NAMALWA (cell line): ENCODE measurements at regions not wholly inside any gene's neighbourhood (a gene's known extent, or its start where the extent isn't known, plus 50 kb on each side); places are given as distances from the start of the nearest gene placed in this dataset.
"Not testable (repeated sequence)": the region's sequence is repeated elsewhere in the genome, so short reads cannot be mapped to it uniquely, and the experiment has no call there.

Experiments used
- DNase-seq: peaks from one replicate; pipeline ENCODE4 v3.0.0-alpha.2; 2015; ENCODE audit warnings: low spot score

DNA sequence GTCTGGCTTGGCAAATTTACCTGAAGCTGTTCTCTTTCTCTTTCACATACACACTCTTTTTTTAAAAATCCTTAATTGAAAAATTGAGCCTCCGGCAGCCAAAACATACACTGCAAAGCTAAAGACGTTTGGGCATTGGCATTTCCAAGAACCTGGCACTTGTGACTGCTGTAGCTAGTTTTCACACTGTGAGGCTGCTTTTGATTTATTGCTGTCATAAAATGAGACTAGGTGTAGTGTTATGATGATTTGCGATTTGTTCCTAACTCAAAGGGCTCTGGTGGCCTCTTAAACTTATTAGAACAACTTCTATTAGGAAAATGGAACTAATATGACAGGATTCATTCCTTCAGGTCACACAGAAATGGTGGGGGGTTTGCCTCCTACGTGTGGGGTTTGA, 377.1 kb upstream of the FAR2 start:
- DNase-seq = no peak

GRCh38 chr12:28775556-28775955, 373.5 kb upstream of the FAR2 start:
- no peak for DNase-seq

DNA sequence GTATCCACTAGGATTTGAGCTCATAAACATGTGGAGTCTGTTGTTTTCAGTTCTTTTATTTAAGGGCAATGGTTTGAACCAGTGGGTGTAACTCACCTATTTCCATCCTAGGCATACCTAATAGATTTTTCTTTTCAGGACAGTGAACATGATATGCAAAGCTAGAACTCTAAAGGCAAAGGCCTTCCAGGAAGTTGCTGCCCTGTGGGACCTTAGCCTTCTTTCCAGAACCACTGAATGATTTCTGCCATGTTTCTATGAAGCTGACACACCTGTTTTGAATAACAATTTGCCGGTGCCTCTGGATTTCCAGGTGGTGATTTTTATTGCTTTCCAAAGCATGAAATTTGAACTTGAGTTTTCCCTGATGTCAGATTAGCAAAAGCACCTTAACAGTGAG, 372.9 kb upstream of the FAR2 start:
- no peak for DNase-seq

DNA sequence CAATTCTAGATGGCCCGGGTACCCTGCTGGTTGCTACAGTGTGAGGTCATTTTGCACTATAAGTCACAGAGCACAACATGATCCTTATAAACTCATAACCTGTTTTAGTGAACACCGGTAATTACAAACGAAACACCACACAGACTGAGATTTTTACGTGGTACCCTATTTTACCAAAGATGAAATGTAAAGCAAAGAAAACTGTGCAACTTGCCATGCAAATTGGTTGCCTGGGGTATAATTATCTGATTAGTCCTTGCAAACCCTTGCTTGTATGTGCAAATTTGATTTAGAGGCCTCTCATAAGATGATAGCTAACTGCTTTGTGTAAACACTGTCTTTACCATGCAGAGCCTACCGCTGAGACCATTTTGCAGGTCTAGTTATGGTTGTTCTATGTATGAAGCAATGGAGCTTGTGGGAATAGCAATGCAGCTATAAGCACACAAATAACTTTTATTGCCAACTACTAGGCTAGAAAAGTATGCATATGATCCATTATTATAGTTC, 372.1 kb upstream of the FAR2 start:
- no peak for DNase-seq

DNA sequence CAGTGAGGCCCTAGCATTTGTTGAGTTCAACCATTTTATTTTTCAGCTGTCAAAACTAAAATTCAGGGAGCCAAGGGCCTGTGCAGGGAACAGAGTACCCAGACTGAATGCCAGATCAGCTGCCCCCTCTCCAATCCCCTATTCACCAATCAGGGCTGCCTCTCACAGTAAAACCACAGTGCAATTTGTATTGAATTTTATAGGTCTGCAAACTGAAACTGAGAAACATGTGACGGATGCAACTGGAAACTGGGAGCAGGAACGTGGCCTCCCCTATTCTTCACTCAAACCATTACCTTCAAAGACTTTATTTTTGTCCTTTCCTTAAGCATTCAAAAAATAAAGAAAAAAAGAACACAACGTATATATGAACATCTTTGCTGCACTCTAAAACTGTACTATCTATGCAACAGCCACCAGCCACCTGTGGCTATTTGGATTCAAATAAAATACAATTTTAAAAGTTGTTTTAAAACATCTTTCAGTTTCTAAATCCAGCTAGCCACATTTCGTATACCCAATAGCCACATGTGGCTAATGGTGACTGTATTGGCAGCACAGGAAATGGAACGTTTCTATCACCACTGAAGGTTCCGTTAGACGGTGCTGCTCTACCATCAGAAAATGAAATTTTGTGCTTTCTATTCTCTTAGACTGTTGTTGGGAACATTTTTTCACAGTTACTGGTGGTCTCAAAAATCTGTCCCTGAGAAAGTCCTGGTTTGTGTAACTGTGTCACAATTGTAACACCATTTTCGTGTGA, 371.3 kb upstream of the FAR2 start:
- DNase-seq = no peak

- DNase-seq = no peak
These were observed 369.0 kb upstream of the FAR2 start for GRCh38 chr12:28780096-28780495.

DNA sequence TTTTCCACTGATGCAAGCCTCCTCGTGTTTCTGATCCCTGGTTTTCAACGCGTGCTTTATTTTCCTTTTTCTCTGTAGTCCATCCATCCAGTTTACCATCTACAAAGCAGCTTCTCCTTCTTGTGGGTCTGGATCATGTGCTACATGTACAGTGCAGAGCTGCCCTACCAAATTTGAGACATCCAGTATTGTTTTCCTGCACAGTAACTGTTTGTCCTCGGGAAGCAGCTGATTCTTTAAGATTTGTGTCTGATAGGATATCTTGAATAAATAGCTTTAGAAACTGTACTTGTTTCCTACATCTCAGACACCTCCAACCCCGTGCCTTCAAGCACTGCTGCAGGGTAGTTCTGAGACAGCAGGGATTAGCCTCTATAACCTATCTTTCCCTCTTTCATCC, 368.1 kb upstream of the FAR2 start:
- DNase-seq = no peak

GRCh38 chr12:28781671-28782652, 367.1 kb upstream of the FAR2 start:
- DNase-seq = no peak

DNA sequence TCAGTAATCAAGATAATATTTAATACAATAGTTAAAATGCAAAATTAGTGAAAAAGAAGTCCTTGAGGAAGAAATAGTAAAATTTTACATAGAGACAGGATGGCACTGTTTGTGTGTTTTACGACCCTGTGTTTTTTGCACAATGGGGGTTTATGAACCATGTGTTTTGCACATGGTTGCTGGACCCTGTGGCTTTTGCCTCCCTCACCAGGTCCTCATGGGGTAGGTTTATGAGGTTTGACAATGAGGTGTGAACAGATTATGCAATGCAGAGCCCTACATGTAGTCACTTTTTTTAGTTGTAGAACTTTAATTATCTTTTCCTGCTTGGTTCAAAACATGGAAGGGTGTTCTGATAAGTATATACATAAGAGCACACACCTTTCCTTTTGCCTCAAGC, 366.3 kb upstream of the FAR2 start:
- DNase-seq = no peak

DNA sequence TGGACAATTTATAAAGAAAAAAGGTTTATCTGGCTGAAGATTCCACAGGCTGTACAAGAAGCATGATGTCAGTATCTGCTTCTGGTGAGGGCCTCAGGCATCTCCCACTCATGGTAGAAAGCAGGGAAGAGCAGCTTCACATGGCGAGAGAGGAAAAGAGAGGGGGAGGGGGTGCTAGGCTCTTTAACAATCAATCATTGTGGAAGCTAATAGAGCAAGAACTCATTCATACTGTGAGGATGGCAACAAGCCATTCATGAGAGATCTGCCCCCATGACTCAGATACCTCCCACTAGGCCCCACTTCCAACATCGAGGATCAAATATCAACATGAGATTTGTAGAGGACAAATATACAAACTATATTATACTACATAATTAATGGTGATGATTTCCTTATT, 361.9 kb upstream of the FAR2 start:
- DNase-seq = no peak

DNA sequence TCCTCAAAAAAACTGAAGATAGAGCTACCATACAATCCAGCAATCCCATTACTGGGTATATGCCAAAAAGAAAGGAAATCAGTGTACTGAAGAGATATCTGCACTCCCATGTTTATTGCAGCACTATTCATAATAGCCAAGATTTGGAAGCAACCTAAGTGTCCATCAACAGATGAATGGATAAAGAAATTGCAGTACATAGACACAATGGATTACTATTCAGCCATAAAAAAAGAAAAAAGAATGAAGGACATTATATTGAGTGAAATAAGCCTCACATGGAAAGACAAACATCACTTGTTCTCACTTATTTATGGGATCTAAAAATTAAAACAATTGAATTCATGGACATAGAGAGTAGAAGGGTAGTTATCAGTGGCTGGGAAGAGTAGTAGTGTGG, 360.8 kb upstream of the FAR2 start:
- not testable (repeated sequence) for DNase-seq

DNA sequence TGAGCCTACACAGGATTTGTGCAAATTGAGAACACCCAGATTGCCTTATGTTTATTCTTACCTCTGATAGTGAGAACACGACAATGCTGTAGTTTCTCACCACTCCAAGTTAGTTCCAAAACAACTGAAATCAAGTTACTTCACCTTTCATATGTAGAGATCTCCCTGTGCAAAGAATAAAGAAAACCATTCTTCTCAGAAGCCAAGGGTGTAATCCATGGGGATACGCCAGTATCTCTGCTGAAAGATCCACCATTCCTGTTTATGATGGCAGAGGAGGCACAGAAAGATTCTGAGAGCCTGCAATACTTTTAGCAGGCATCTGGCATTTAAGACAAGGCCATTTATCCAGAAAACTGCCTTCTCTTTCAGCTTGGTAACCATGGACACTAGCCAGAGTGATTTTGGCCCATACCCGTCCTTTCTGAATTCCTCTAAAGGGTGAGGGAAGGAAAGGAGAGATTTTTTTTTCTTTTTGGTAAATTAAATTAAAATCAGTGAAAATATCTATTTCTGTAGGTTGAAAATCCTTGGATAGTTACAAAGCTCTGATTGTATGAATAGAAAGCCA, 355.4 kb upstream of the FAR2 start:
- no peak for DNase-seq

- DNase-seq = no peak
These were observed 354.9 kb upstream of the FAR2 start for GRCh38 chr12:28794211-28794610.

GRCh38 chr12:28794786-28795185, 354.3 kb upstream of the FAR2 start:
- no peak for DNase-seq

- no peak for DNase-seq
These were observed 353.8 kb upstream of the FAR2 start for GRCh38 chr12:28795311-28795710.

DNA sequence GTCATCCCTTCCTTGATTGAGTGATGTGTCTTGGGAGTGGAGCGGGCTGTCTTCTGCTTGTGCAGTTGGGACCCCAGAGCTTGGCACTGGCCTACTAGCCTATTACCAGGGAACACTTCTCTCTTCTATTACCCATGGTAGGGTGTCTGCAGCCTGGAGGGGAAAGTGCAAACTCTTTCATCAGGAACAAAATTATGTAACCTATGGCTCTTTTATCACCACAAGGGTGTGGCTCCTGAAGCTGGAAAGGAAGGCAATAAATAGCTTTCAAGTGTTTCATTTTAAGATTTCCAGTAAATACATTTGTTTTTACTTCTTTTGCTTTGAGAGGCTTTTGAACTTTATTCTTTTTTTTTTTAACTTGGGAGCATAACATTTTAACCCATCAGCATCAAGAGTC, 349.7 kb upstream of the FAR2 start:
- no peak for DNase-seq

- no peak for DNase-seq
These were observed 348.9 kb upstream of the FAR2 start for GRCh38 chr12:28800129-28800528.

GRCh38 chr12:28802706-28803438, 346.2 kb upstream of the FAR2 start:
- no peak for DNase-seq

DNA sequence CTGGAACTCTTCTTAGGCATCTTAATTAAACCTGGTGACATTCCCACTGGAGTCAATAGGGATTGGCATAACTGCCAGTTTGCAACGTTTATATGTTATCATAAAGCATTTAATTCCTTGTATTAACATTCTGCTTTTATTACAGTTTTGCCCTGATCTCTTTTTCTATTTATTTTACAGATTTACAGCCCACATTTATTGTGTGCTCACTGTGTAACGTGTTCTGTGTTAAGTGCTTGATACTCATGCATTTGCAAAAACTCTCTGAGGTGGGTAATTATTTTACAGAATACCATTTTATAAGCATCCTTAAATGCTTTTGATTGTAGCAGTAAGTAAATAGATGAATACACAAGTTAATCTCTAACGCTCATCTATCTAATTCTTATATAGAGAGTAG, 341.5 kb upstream of the FAR2 start:
- DNase-seq = no peak

DNA sequence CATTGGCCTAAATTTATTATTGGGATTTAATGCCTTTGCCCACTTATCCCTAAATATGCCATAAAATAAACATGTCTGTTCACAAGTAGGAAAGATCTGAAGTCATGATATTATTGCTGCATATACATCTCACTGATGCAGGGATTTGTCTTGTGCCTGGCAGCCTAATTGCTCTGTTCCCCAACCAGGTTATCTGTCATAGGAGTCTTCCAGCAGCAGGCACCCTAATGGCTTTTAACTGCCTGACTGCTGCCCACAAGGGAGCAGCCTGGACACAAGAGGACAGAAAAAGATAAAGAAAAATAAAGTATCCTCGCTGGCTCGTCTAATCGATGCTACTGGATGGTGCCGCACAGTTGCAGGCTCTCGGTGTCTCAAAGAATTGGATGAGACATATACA, 337.6 kb upstream of the FAR2 start:
- no peak for DNase-seq

DNA sequence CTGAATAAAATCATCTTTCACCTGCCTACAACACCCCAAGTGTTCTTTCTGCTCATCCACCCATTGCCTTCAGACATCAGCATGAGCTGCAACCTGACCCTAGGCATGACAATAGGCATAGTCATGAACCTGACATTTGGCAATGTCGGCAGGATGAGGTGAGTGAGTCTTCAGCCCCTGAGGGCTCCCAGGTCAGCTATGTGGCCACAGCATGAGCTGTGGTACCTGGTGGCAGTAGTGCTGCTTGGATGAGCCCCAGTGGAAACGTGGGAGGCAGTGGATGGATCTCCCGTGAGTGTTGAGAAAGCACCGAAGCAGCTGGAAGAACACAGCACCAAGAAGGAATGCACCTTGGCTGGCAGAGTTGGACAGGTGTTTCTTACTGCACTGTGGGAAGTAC, 334.8 kb upstream of the FAR2 start:
- no peak for DNase-seq

- DNase-seq = no peak
These were observed 331.6 kb upstream of the FAR2 start for GRCh38 chr12:28817524-28817923.
